ENCODE measurements at regions not wholly inside any gene's neighbourhood (a gene's known extent, or its start where the extent isn't known, plus 50 kb on each side); places are given as distances from the start of the nearest gene placed in this dataset.

DNA sequence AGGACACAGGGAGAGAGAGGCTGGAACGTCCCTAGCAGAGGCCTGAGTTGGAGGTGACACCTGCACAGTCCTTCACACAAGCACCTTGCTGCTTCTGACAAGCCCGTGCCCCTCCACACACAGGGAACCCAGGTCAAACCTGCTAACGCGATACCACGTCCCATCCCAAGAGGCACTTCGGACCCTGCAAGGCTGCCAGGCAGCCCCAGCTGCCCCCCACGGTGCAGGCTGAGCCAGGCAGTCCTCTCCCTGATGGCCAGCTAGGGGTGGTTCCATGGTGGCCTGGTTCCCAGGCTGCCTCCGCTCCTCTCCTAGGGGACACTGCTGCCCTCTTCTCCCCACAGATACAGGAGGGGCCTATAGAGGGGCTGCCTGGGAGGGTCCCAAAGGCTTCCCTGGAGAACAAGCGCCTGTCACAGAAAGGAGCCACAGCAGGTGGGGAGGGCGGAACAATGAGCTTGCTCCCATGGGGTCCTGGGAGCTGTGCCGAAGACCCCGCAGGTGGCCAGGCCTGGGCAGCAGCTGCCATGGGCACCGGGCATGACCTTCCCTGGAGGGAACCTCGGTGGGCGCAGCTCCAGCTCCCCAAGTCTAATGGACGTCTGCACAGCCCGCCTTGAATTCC lies 434.2 kb upstream of the MYT1L start:
- no peak overlapping the region for H2AFZ ChIP-seq (ENCODE audit: low read depth, low read length)
- no peaks in the 10 kb centered on the region for H4K20me1 ChIP-seq (replicated peaks; ENCODE audit: control insufficient read depth, insufficient read depth, low read length)
- H3K27me3 ChIP-seq (ENCODE audit: control insufficient read depth in 2 of 2, insufficient read depth in 2 of 2, low read length in 2 of 2), result peaks cover 0 to 56% of the 10 kb centered on the region in 2 experiments; a peak in 2 of 5 replicates
- FAIRE-seq, result no peak
- no peak overlapping the region for H3K27ac ChIP-seq (ENCODE audit: extremely low read depth, low read depth, low read length)
- under 1% methylated on average over 16 of the region's 17 CpGs for WGBS (ENCODE audit: insufficient coverage, low coverage, missing lambda C conversion rate)
- H3K9ac ChIP-seq (ENCODE audit: insufficient read depth in 1 of 2, low read depth in 2 of 2, low read length in 2 of 2), result no peak overlapping the region
- H3K9me1 ChIP-seq (ENCODE audit: control insufficient read depth, insufficient read depth, low read length), result no peaks in the 10 kb centered on the region
- no peak overlapping the region for H3K4me3 ChIP-seq
- no peaks in the 10 kb centered on the region for H3K79me2 ChIP-seq (ENCODE audit: control insufficient read depth, insufficient read depth, low read length)
- BruUV-seq (replicated peaks), result no TSS peak
- ATAC-seq, result no peak
- in situ Hi-C loops (cut with MboI) (no loop called here), intact Hi-C loops (cut with micrococcal nuclease) (no loop called here)
- H3K36me3 ChIP-seq (ENCODE audit: control insufficient read depth, insufficient read depth, low read length), result no peaks in the 10 kb centered on the region
- no peak for DNase-seq (ENCODE audit: extremely low read depth in 1 of 4, low spot score in 3 of 4)
- H3K4me2 ChIP-seq (ENCODE audit: insufficient read depth, low read length), result no peak overlapping the region
- H3K4me1 ChIP-seq (replicated peaks in 1 of 2; ENCODE audit: control insufficient read depth in 2 of 2, insufficient read depth in 2 of 2, low read length in 2 of 2), result peaks cover 0 to 9% of the 10 kb centered on the region in 2 experiments; a peak in 2 of 5 replicates
- TF ChIP-seq ZC3H4 (CRISPR knock-in tag; IDR thresholded peaks at IDR 0.05; ENCODE audit: borderline replicate concordance) (no peak), HNRNPUL1 (IDR thresholded peaks at IDR 0.05; ENCODE audit: low read length) (no peak), DLX4 (CRISPR knock-in tag; IDR thresholded peaks at IDR 0.05) (no peak), NFIX (CRISPR knock-in tag; IDR thresholded peaks at IDR 0.05; ENCODE audit: low read depth) (no peak)
- TF ChIP-seq, protein P1, sequence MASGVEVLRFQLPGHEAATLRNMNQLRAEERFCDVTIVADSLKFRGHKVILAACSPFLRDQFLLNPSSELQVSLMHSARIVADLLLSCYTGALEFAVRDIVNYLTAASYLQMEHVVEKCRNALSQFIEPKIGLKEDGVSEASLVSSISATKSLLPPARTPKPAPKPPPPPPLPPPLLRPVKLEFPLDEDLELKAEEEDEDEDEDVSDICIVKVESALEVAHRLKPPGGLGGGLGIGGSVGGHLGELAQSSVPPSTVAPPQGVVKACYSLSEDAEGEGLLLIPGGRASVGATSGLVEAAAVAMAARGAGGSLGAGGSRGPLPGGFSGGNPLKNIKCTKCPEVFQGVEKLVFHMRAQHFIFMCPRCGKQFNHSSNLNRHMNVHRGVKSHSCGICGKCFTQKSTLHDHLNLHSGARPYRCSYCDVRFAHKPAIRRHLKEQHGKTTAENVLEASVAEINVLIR (CRISPR knock-in tag; IDR thresholded peaks at IDR 0.05), result no peak
- H3K9me3 ChIP-seq (replicated peaks; ENCODE audit: control insufficient read depth, insufficient read depth, low read depth, low read length), result no peaks in the 10 kb centered on the region
- ChIA-PET CTCF (ENCODE audit: low intra/inter-chr PET ratio) (no interaction called here), POLR2A (interaction anchor here (0.9 kb wide), 1 partner anchor 8 kb away, joined by 3 read pairs; no protein-coding TSS in a partner anchor)

Data from K562 (cell line).